Hepatocyte (in vitro differentiated cells): ENCODE measurements at regions not wholly inside any gene's neighbourhood (a gene's known extent, or its start where the extent isn't known, plus 50 kb on each side); places are given as distances from the start of the nearest gene placed in this dataset.

Source experiments
- CTCF ChIP-seq: fragments of 200-600 bp; sonication (generic); IDR thresholded peaks from 2 replicates; pipeline ENCODE4 v1.5.1; 2016; ENCODE audit warnings: antibody characterized with exemption, mild to moderate bottlenecking; ENCODE audit not compliant: poor library complexity
- EZH2 ChIP-seq: fragments of 200-600 bp; sonication (generic); IDR thresholded peaks from 2 replicates; pipeline ENCODE4 v1.6.1; 2016; ENCODE audit warnings: antibody characterized with exemption, mild to moderate bottlenecking, borderline replicate concordance

GRCh38 chr4:176539785-176540175, 220.0 kb downstream of the SPCS3 start:
- TF ChIP-seq CTCF (no peak), EZH2 (no peak)
